K562 (cell line): ENCODE measurements at regions not wholly inside any gene's neighbourhood (a gene's known extent, or its start where the extent isn't known, plus 50 kb on each side); places are given as distances from the start of the nearest gene placed in this dataset.

Experiments used
- BCL6 ChIP-seq: fragments of 250-450 bp; sonication (Bioruptor Pico); IDR thresholded peaks from 2 replicates; pipeline ENCODE4 v1.4.0; 2020
- CBX5 ChIP-seq: IDR thresholded peaks from 2 replicates; pipeline ENCODE4 v1.6.1; 2014; ENCODE audit warnings: low read depth, borderline replicate concordance
- ETS2 ChIP-seq: IDR thresholded peaks from 2 replicates; pipeline ENCODE4 v1.6.1; 2016; ENCODE audit warnings: borderline replicate concordance, missing genetic modification characterization, mild to moderate bottlenecking, moderate library complexity, missing compliant biosample characterization; ENCODE audit not compliant: poor library complexity, severe bottlenecking
- MBD2 ChIP-seq: sonication (generic); IDR thresholded peaks from 2 replicates; pipeline ENCODE4 v1.6.1; 2016; ENCODE audit warnings: low read depth, borderline replicate concordance
- MYC ChIP-seq, 2 experiments: fragments of 250-450 bp in 1 of 2; sonication (Bioruptor Pico) in 1 of 2; IDR thresholded peaks; 2 replicates each; pipeline versions ENCODE4 v1.5.1 to v1.6.1; 2012 to 2021; ENCODE audit warnings: low read depth in 2 of 2, borderline replicate concordance in 1 of 2, improper control_type of control experiment in 1 of 2, low read length in 1 of 2, mild to moderate bottlenecking in 1 of 2, moderate library complexity in 1 of 2
- SRSF9 ChIP-seq: fragments of 200-400 bp; formaldehyde crosslinking; IDR thresholded peaks from 2 replicates; pipeline ENCODE4 v1.6.1; 2017; ENCODE audit warnings: low read depth, low read length, borderline replicate concordance
- U2AF2 ChIP-seq: fragments of 200-400 bp; formaldehyde crosslinking; optimal IDR thresholded peaks from 2 replicates; pipeline ENCODE3; 2017; ENCODE audit warnings: low read depth, mild to moderate bottlenecking, low read length
- ZKSCAN8 ChIP-seq: fragments of 200-800 bp; sonication (Bioruptor generic); IDR thresholded peaks from 2 replicates; pipeline ENCODE4 v1.6.1; 2016; ENCODE audit warnings: missing genetic modification characterization, missing compliant biosample characterization
- ZNF165 ChIP-seq: fragments of 250-450 bp; sonication (Bioruptor Pico); IDR thresholded peaks from 2 replicates; pipeline ENCODE4 v1.4.0; 2020; ENCODE audit warnings: borderline replicate concordance
- ZNF197 ChIP-seq: fragments of 200-800 bp; sonication (Bioruptor generic); IDR thresholded peaks from 2 replicates; pipeline ENCODE4 v1.6.1; 2016; ENCODE audit warnings: low read depth, missing genetic modification characterization, missing compliant biosample characterization
- TF ChIP-seq, protein P1 (sequence below), 2 experiments: fragments of 450-650 bp in 1 of 2; sonication (generic) in 1 of 2; formaldehyde crosslinking in 1 of 2; IDR thresholded peaks; 2 replicates each; pipeline versions ENCODE4 v1.7.1 to v1.9.0; 2016 to 2022; ENCODE audit warnings: inconsistent platforms in 1 of 2, mild to moderate bottlenecking in 1 of 2, missing genetic modification reagents in 1 of 2
- TF ChIP-seq, protein P2 (sequence below): fragments of 250-450 bp; sonication (Bioruptor Pico); IDR thresholded peaks from 2 replicates; pipeline ENCODE4 v1.5.0; 2021; ENCODE audit warnings: mild to moderate bottlenecking, moderate library complexity

DNA sequence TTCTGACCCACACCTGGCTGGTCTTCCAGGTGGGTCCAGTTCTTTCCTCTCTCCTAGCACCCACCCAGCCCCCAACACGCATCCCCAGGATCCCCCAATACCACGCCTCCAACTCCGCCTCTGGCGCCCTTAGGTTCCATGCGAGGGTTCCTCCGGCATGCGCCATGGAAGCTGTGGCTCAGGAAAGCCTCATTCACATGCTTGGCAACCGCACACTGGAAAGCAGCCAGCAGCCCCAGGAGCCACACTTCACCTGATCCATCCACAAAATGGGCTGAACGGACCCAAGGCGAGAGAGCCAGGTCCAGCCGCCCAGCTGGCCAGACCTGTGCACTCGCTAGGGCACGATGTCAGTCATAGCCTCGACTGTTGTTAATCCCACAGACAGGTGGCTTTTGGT lies 161.2 kb downstream of the PSMG1 start (continued):
- TF ChIP-seq, protein P1, sequence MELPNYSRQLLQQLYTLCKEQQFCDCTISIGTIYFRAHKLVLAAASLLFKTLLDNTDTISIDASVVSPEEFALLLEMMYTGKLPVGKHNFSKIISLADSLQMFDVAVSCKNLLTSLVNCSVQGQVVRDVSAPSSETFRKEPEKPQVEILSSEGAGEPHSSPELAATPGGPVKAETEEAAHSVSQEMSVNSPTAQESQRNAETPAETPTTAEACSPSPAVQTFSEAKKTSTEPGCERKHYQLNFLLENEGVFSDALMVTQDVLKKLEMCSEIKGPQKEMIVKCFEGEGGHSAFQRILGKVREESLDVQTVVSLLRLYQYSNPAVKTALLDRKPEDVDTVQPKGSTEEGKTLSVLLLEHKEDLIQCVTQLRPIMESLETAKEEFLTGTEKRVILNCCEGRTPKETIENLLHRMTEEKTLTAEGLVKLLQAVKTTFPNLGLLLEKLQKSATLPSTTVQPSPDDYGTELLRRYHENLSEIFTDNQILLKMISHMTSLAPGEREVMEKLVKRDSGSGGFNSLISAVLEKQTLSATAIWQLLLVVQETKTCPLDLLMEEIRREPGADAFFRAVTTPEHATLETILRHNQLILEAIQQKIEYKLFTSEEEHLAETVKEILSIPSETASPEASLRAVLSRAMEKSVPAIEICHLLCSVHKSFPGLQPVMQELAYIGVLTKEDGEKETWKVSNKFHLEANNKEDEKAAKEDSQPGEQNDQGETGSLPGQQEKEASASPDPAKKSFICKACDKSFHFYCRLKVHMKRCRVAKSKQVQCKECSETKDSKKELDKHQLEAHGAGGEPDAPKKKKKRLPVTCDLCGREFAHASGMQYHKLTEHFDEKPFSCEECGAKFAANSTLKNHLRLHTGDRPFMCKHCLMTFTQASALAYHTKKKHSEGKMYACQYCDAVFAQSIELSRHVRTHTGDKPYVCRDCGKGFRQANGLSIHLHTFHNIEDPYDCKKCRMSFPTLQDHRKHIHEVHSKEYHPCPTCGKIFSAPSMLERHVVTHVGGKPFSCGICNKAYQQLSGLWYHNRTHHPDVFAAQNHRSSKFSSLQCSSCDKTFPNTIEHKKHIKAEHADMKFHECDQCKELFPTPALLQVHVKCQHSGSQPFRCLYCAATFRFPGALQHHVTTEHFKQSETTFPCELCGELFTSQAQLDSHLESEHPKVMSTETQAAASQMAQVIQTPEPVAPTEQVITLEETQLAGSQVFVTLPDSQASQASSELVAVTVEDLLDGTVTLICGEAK (IDR thresholded peaks at IDR 0.05): no peak
- TF ChIP-seq, protein P1 (CRISPR knock-in tag; IDR thresholded peaks at IDR 0.05): no peak
- TF ChIP-seq MYC (IDR thresholded peaks at IDR 0.05; ENCODE audit: low read depth, low read length) (no peak), MYC (CRISPR knock-in tag; IDR thresholded peaks at IDR 0.05; ENCODE audit: borderline replicate concordance, low read depth) (no peak), ETS2 (tag) (no peak), U2AF2 (no peak), ZNF197 (CRISPR knock-in tag) (no peak), ZNF165 (CRISPR knock-in tag) (no peak), CBX5 (no peak), ZKSCAN8 (CRISPR knock-in tag) (no peak), SRSF9 (no peak), BCL6 (CRISPR knock-in tag) (no peak), MBD2 (no peak)
- TF ChIP-seq, protein P2, sequence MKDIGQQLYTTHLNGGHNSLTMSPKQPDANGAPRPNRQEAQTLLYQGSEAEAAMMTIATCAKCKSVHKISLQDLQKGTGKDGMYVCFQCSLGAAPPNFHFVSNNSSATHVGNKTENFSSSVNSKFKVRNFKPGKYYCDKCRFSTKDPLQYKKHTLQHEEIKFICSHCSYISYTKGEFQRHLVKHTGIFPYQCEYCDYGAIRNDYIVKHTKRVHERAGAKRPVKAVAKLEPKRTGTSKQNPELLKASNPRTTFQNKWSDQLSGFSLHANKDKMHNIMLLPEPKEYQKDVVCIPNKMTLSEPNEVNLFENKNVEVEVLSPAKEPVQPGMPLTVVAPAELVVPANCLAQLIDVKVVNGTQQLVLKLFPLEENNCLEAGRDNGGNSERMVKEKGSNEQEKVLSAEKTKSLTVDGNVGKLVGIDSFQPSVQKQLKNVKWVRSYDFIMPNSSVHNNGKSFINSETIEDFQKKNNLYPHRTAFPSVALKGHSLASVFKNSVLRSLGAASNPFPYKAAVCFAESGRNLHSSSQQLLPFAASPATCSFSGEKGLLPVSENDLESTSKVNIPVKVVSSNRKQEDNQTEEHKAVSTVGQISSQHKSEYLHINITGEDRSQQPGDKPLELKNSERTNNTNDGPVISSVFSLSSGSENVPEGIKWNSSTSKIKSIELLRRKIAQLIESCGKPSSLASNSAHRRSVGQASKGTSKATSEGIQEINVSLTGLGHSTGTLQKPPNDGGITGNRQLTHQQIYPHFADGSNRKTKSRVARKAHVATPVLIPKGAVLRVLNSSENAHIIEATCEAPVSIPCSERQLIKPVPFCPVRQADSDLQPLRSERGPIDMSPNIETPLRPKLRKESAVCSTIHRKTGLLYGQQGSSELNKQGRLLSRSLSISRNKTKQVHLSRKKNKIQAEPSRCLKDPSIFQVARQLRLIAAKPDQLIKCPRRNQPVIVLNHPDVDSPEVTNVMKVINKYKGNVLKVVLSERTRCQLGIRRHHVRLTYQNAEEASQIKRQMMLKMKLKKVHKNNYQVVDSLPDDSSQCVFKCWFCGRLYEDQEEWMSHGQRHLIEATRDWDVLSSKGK: no peak
